A673 (cell line): ENCODE measurements at regions not wholly inside any gene's neighbourhood (a gene's known extent, or its start where the extent isn't known, plus 50 kb on each side); places are given as distances from the start of the nearest gene placed in this dataset.

Experiments used
- BruUV-seq: library from RNA; stranded (reverse); fragments of 400-500 nt; replicated peaks from 2 replicates; lab custom pipeline; 2021; lab: Mats Ljungman, UMichigan
- CTCF ChIA-PET: fragments of 300-600 bp; sonication (Branson Sonifier 250); formaldehyde crosslinking; loops from one replicate; lab custom pipeline; 2022; ENCODE audit warnings: antibody characterized with exemption; lab: Charles Lee
- POLR2A ChIA-PET: fragments of 300-600 bp; sonication (Branson Sonifier 250); formaldehyde crosslinking; loops from one replicate; lab custom pipeline; 2022; ENCODE audit warnings: antibody characterized with exemption; ENCODE audit not compliant: low non-redundant PET; lab: Charles Lee
- DNase-seq: peaks from one replicate; pipeline ENCODE4 v3.0.0-alpha.2; 2015; ENCODE audit warnings: low spot score
- H3K27ac ChIP-seq: fragments of 200-600 bp; sonication (generic); 2 replicates; pipeline ENCODE4 v1.5.1; 2016; ENCODE audit warnings: mixed run types, low read depth, mild to moderate bottlenecking, mixed read lengths, antibody characterized with exemption, low read length; ENCODE audit not compliant: poor library complexity, severe bottlenecking
- H3K27me3 ChIP-seq: fragments of 200-600 bp; sonication (generic); replicated peaks from 2 replicates; pipeline ENCODE4 v1.6.1; 2017; ENCODE audit warnings: mixed run types, low read depth, mild to moderate bottlenecking, mixed read lengths, antibody characterized with exemption, low read length; ENCODE audit not compliant: insufficient read depth, poor library complexity
- H3K36me3 ChIP-seq: fragments of 200-600 bp; sonication (generic); 2 replicates; pipeline ENCODE4 v1.6.1; 2016; ENCODE audit warnings: mixed run types, mild to moderate bottlenecking, mixed read lengths, antibody characterized with exemption, low read length; ENCODE audit not compliant: insufficient read depth, poor library complexity, severe bottlenecking
- H3K4me1 ChIP-seq: fragments of 200-600 bp; sonication (generic); 2 replicates; pipeline ENCODE4 v1.6.1; 2017; ENCODE audit warnings: mixed run types, mild to moderate bottlenecking, mixed read lengths, antibody characterized with exemption, low read length; ENCODE audit not compliant: insufficient read depth, poor library complexity, severe bottlenecking
- H3K4me3 ChIP-seq: fragments of 200-600 bp; sonication (generic); 2 replicates; pipeline ENCODE4 v1.5.1; 2016; ENCODE audit warnings: low read depth, mixed run types, mild to moderate bottlenecking, mixed read lengths, low read length; ENCODE audit not compliant: poor library complexity, severe bottlenecking
- H3K9me3 ChIP-seq: fragments of 200-600 bp; sonication (generic); 2 replicates; pipeline ENCODE4 v1.6.1; 2016; ENCODE audit warnings: mixed run types, low read depth, mild to moderate bottlenecking, mixed read lengths, antibody characterized with exemption, low read length; ENCODE audit not compliant: poor library complexity, severe bottlenecking
- EZH2 ChIP-seq: fragments of 200-600 bp; sonication (generic); IDR thresholded peaks from 2 replicates; pipeline ENCODE4 v1.6.1; 2017; ENCODE audit warnings: borderline replicate concordance, low read depth, mild to moderate bottlenecking, mixed read lengths, antibody characterized with exemption, low read length; ENCODE audit not compliant: poor library complexity, severe bottlenecking
- intact Hi-C: fragments of 100-400 bp; cut with micrococcal nuclease; formaldehyde crosslinking; loops from one replicate; pipeline ENCODE4 v1.10.0; 2022; ENCODE audit not compliant: unreplicated experiment
- TF ChIP-seq, protein P1 (sequence below): fragments of 300-800, 200-600 bp; sonication (generic); conservative IDR thresholded peaks from 2 replicates; pipeline ENCODE4 v1.5.1; 2017; ENCODE audit warnings: low read depth, mild to moderate bottlenecking, antibody characterized with exemption, low read length, moderate library complexity, mixed read lengths

DNA sequence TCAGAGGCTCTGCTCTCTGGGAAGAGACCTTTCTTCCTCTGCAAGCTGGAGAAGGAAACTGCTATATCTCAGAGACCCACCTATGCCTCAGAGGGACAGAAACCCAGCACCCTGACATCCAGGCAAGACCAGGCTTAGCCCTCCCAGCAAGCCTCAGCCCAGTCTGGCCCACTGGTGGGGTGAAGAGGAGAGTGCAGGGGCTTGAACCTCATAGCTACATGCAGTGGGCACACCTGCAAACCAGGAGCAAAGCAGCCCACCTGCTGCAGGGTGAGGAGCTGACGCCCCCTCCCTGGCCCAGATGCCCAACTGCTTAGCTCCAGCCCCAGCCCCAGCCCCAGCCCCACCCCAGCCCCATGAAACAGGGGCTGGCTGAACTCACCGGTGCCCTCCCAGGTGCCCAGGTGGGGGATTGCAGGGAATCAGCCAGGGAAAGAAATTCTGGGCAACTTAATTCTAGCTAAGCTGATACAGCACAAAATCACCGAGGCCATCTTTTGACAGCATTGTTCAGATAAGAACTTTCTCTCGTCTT lies 246.8 kb downstream of the BUD13 start:
- Histone ChIP-seq H3K27ac (no peak overlapping the region), H3K4me1 (no peaks in the 10 kb centered on the region), H3K4me3 (no peak overlapping the region), H3K36me3 (no peaks in the 10 kb centered on the region), H3K27me3 (peaks cover 58% of the 10 kb centered on the region), H3K9me3 (peaks cover 5% of the 10 kb centered on the region)
- POLR2A ChIA-PET = no interaction called here
- TF ChIP-seq, protein P1, sequence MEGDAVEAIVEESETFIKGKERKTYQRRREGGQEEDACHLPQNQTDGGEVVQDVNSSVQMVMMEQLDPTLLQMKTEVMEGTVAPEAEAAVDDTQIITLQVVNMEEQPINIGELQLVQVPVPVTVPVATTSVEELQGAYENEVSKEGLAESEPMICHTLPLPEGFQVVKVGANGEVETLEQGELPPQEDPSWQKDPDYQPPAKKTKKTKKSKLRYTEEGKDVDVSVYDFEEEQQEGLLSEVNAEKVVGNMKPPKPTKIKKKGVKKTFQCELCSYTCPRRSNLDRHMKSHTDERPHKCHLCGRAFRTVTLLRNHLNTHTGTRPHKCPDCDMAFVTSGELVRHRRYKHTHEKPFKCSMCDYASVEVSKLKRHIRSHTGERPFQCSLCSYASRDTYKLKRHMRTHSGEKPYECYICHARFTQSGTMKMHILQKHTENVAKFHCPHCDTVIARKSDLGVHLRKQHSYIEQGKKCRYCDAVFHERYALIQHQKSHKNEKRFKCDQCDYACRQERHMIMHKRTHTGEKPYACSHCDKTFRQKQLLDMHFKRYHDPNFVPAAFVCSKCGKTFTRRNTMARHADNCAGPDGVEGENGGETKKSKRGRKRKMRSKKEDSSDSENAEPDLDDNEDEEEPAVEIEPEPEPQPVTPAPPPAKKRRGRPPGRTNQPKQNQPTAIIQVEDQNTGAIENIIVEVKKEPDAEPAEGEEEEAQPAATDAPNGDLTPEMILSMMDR = no peak
- TF ChIP-seq EZH2 = no peak
- no peak for DNase-seq
- CTCF ChIA-PET = no interaction called here
- BruUV-seq = no TSS peak
- intact Hi-C loops = no loop called here

DNA sequence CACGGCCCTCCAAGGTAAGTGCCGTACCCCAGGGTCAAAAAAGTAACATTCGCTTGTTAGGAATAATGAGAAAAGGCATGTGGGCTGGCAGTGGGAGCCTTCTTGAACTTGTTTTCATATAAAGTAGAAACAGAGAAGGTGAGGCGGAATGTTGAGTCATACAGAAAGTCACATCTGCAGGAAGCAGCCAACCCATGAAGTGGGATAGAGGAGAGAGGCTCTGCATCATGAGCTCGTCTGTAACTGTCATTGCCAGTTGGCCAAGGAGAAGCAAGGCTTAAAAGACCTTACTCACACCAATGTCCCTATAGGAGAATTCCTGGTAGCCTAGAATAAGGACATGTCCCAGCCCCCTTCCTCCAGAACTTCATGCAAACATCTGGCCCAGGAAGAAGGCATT lies 253.3 kb downstream of the BUD13 start:
- TF ChIP-seq EZH2 = no peak
- TF ChIP-seq, protein P1 = no peak
- intact Hi-C loops = no loop called here
- no peaks in the 10 kb centered on the region for H3K4me1 ChIP-seq
- no peaks in the 10 kb centered on the region for H3K9me3 ChIP-seq
- no peaks in the 10 kb centered on the region for H3K36me3 ChIP-seq
- no TSS peak for BruUV-seq
- H3K27me3 ChIP-seq = peaks cover 26% of the 10 kb centered on the region
- DNase-seq = no peak
- H3K4me3 ChIP-seq = no peak overlapping the region
- ChIA-PET POLR2A (no interaction called here), CTCF (no interaction called here)
- no peak overlapping the region for H3K27ac ChIP-seq

DNA sequence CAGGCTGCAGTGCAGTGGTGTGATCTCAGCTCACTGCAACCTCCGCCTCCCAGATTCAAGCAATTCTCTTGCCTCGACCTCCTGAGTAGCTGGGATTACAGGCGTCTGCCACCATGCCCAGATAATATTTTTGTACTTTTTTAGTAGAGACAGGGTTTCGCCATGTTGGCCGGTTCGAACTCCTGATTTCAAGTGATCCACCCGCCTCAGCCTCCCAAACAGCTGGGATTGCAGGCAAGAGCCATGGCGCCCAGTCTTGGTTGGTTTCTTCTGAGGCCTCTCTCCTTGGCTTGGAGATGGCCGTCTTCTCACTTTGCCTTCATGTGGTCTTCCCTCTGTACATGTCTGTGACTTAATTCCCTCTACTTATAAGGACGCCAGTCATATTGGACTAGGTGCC lies 254.6 kb downstream of the BUD13 start:
- no peak for DNase-seq
- POLR2A ChIA-PET = no interaction called here

More for the DNA sequence above, 254.6 kb downstream of the BUD13 start:
- Histone ChIP-seq H3K4me1 (no peaks in the 10 kb centered on the region), H3K27ac (no peak overlapping the region), H3K36me3 (no peaks in the 10 kb centered on the region), H3K9me3 (no peaks in the 10 kb centered on the region), H3K4me3 (no peak overlapping the region), H3K27me3 (peaks cover 22% of the 10 kb centered on the region)
- no TSS peak for BruUV-seq
- CTCF ChIA-PET = no interaction called here
- intact Hi-C loops = no loop called here
- no peak for TF ChIP-seq EZH2
- TF ChIP-seq, protein P1 = no peak
